Right renal cortex interstitium (tissue), 3 donors: ENCODE measurements at regions not wholly inside any gene's neighbourhood (a gene's known extent, or its start where the extent isn't known, plus 50 kb on each side); places are given as distances from the start of the nearest gene placed in this dataset.
A peak's percentile ranks its signal among the peaks of the same experiment; 100 is the strongest.

Experiments
- DNase-seq, 3 donors: peaks; one replicate each; pipeline ENCODE4 v3.0.0-alpha.2; 2013; ENCODE audit warnings: low read depth in 3 of 3, low spot score in 2 of 3

- no peak for DNase-seq
Observed at GRCh38 chr7:31284106-31284505, 56.4 kb downstream of the NEUROD6 start.

DNA sequence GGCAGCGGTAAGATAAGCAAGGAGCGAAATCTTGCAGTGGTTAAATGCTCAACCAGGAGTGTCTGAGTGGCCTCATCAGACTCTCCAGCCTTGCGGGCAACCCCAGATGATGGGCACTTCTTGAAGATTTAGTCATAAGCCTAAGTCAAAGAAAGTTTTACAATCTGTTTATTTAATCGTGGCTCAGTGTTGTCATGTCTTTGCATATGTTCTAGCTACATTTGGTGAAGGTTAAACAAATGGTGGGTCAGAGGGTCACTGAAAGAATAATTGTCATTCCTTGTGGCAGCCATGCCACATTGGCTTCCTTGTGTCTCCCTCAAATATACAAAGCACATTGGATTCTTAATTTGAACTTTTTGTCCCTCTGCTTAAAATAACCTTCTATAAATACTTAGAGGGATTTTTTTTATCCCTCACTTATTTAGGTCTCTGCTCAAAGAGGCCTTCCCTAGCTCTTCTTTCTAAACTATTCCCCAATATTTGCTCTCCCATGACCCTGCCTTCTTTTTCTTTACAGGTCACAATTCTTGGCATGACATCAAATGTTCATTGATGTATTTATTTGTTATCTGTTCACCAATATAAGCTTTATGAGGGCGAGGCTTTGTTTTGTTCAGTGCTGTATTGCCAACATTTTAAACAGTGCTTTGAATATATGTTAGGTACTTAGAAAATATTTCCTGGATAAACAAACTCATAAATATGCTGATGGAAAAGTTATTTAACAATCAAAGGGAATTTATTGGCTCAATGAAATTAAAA lies 68.7 kb downstream of the NEUROD6 start:
- DNase-seq, result no peak

GRCh38 chr7:31267486-31267885 lies 73.0 kb downstream of the NEUROD6 start:
- DNase-seq, result no peak

DNA sequence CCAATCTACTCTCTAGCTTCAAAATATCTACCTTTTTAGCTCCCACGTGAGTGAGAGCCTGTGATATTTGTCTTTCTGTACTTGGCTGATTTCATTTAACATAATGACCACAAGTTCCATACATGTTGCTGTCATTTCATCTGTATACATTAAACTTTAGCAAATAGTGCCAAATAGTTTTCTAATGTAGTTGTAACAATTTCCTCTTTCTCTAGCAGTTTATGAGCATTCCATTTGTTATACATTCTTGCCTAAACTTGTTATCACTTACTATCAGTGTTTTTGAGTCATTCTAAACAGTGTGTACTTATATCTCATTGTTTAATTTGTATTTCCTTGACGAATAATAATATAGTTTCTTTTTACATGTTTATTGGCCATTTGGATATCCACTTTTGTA lies 77.2 kb downstream of the NEUROD6 start:
- no peak for DNase-seq

DNA sequence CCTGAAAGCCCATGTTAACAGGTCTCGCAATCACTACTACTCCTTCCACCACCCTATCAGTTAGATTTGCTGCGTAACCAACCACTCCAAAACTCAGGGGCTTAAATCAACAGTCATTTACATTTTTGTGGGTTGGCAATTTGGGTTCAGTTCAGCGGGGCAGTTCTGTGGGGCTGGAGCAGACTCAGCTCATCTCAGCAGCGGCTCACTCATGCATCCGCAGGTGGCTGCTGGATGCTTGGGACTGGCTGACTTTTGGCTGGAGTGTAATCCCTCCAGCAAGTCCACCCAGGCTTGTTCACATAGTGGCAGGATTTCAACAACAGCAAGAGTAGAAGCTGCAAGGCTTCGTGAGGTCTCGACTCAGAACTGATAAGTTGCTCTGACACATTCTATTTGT lies 79.2 kb downstream of the NEUROD6 start:
- DNase-seq, result no peak

DNA sequence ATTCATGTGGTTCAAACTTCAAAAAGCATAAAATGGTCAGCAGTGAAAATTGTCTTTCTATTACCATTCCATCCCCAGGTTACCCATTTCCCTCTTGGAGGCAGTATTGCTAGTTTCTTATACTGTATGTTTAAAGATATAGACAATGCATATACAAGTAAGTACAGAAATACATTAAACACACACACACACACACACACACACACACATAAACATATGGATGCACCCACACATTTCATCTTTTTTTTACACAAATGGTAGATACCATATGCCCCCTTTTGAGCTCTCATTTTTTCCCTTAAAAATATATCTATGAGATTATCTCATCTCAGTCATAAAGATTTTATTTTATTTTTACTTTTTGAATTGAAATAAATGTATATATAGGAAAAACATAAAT lies 79.7 kb downstream of the NEUROD6 start:
- no peak for DNase-seq

DNA sequence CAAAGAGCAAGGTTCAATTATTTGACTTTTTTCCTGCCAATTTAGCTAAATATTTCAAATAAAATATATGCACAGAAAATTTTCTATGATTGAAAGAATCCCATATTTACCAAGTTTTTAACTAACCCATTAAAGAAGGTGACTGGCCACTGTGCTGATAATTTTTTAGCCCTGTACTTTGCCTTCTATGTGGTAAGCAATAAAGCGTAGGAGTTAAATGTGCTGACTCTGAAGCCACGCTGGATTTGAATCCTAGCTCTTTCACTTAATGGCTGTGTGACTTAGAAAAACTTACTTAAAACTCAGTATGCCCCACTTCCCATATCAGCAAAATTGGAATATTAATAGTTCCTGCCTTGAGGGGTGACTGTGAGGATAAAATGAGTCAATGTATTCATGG lies 82.1 kb downstream of the NEUROD6 start:
- no peak for DNase-seq

GRCh38 chr7:31256506-31256905 lies 84.0 kb downstream of the NEUROD6 start:
- no peak for DNase-seq

GRCh38 chr7:31254926-31255325 lies 85.6 kb downstream of the NEUROD6 start:
- DNase-seq, result no peak

- DNase-seq, result no peak
Observed at GRCh38 chr7:31253532-31253931, 87.0 kb downstream of the NEUROD6 start.

- DNase-seq, result no peak
Observed at GRCh38 chr7:31251441-31251840, 89.1 kb downstream of the NEUROD6 start.

GRCh38 chr7:31249671-31250070 lies 90.9 kb downstream of the NEUROD6 start:
- no peak for DNase-seq

GRCh38 chr7:31236868-31237267 lies 103.7 kb downstream of the NEUROD6 start:
- no peak for DNase-seq

DNA sequence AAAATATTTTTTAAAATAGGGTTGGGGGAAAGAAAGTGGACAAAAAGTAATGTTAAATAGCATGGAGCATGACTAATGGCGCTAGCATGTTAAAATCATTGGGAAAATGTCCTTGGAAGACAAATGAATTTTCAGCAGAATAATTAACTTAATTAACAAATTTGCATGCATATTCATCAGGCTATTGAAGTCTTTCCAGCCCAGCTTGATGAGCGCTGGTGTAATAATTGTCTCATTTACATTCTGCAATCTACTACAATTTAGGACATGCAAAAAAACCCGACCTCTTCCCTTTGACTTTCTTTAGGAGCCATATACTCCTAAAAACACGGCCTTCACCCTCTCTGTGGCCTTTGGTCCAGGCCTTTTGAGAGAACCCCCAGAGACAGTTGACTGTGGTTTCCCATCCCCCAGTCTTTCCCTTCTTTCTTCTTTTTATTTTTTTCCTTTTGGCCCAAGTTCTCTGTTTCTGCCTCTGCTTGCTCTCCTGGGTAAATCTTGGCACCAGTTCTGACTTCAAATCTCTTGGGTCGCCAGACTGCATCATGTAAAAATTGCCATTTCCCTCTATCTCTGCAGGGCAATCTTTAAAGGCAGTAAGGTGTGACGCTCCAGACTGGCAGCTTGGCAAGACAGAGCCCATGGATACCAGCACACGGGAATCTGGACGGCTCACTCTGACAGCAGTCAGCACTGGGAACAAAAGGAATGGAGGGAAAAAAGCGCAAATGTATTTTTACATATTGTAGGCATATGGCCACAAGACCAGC lies 105.5 kb downstream of the NEUROD6 start:
- no peak for DNase-seq

DNA sequence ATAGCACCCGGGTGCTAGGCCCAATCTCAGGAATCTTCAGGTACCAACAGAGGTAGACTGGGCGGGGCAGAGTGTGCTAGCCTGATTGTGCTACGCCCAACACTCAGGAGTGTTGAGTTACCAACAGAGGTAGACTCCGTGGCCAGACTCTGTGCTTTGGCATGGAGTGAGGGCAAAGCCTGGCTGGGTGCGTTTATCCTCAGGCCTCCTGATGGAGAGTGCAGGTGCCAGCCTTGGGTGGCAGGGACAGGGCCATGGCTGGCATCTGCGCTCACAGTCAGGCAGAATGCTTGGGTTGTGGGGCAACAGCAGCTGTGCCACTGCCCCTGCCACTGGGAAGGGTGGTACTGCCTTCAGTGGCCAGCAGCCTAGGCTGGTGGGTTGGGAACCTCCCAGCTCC lies 111.6 kb downstream of the NEUROD6 start:
- DNase-seq, result no peak

- DNase-seq, result no peak
Observed at GRCh38 chr7:31214751-31215150, 125.8 kb downstream of the NEUROD6 start.

DNA sequence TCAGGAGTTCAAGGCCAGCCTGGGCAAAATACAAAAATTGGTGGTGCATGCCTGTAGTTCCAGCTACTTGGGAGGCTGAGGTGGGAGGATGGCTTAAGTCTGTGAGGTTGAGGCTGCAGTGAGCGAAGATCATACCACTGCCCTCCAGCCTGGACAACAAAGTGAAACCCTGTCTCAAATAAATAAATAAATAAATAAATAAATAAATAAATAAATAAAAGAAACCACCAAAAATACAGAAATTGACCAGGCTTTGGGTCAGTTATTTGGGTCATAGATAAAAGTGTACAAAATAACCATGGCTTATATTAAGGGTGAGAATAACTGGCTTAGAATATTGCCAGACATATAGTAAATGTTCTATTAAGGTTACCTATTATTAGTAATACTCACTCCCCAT lies 129.2 kb downstream of the NEUROD6 start:
- DNase-seq, result no peak

GRCh38 chr7:31204071-31204470 lies 136.5 kb downstream of the NEUROD6 start:
- DNase-seq, result no peak

DNA sequence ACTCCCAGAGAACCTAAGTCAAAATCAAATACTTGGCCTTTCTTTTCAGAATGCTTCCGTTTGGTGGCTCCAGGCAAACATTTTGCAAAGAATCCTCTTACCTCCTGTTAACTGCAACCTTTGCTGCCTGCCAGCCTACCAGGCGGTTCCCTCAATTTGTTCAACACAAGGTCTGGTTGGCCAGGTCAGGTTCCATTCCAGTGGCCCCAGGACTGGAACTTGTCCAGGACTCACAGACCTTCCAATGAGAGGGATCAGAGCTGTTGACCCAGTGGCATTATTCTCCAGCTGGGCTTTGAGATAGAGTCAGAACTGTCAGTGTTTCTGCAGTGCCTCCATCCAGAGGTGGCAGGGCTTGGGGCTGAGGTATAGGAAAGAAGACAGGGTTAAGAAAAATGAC lies 137.0 kb downstream of the NEUROD6 start:
- DNase-seq, result no peak

DNA sequence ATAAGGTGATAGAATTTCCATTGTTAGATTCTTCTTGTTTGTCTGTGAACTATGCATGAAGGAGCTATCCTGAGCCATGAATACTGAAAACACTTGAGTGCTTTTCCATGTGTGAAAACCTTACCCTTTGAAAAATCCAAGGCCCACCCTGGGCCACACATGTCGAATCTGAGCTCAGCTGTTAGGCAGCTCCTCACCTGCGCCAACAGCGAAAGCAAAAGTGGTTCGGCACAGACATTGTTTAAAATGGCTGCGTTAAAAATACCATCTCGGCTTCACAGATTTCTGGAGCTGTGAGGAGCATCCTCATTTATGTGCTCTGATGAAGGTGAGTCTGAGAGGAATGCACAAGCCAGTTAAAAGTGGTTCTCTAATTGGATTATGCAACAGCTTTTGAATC lies 137.7 kb downstream of the NEUROD6 start:
- no peak for DNase-seq

DNA sequence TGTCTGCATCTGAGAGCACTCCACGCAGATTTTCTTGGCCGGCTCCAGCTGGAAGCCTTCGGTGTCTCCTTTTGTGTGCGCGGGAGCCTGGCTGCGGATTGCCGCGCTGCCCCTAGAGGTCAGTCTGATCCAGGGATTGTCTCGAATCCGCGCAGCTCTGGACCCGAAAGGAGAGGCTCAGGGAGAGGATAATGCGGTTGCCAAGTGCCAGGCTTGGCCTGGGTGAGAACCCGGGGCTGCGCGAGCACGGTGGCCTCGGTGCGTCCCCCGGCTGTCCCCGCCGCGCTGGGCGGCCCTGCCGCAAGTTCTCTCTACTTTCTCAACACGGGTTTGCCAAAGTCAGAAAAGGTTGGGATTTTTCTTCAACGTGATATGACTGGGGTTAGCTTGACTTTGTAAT lies 140.9 kb downstream of the ADCYAP1R1 start:
- peak; percentile 16 to 47 (median 35) for DNase-seq

GRCh38 chr7:31190906-31191305 lies 138.8 kb downstream of the ADCYAP1R1 start:
- DNase-seq, result no peak
